GM21576 (cell line): ENCODE measurements at regions not wholly inside any gene's neighbourhood (a gene's known extent, or its start where the extent isn't known, plus 50 kb on each side); places are given as distances from the start of the nearest gene placed in this dataset.

Source experiments
- ATAC-seq: cut with Tn5 transposase; IDR thresholded peaks from one replicate; pipeline ENCODE4 v1.9.1; 2021; ENCODE audit warnings: mild to moderate bottlenecking, moderate library complexity; ENCODE audit not compliant: unreplicated experiment

DNA sequence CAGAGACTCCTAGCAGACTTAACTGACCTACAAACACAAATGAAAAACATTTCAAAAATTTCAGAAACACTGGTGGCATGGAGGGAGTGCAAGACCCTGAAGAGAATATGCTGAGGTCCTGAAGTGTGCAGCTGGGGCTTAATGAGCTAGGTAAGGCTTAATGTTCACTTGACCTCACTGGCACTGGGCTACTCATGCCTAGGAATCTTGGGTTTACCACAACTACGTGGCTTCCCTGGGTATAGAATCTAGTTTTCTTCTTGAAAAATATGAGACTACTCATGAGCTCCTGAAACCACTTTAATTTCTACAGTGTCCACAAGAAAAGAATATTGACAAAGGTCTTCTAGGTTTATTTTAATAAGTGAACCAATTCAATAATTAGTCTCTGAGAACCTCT, 139.8 kb downstream of the HNMT start:
- no peak for ATAC-seq

GRCh38 chr2:138105358-138105757, 141.1 kb downstream of the HNMT start:
- ATAC-seq: no peak

DNA sequence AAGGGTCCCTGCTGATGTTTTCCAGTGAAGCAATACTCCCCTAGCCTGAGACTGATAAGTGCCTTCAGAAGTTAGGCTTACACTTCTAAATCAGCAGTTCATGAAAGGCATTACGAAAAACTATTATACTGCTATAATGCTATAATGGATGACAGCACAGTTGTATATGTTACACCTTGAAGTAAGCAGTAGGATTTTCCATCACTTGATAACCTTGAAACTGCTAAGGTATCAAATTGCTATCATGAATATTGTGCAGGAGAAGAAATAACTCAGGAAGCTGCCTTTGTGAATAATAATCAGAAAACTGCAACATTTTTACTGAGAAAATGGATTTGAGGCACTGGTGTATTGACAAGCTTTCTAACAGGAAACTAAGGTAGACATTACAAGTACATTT, 142.3 kb downstream of the HNMT start:
- ATAC-seq: no peak

- ATAC-seq: no peak
Measured at GRCh38 chr2:138107288-138107687, 143.0 kb downstream of the HNMT start.

GRCh38 chr2:138110453-138111083, 146.3 kb downstream of the HNMT start:
- ATAC-seq: no peak

GRCh38 chr2:138112536-138112935, 148.3 kb downstream of the HNMT start:
- no peak for ATAC-seq

DNA sequence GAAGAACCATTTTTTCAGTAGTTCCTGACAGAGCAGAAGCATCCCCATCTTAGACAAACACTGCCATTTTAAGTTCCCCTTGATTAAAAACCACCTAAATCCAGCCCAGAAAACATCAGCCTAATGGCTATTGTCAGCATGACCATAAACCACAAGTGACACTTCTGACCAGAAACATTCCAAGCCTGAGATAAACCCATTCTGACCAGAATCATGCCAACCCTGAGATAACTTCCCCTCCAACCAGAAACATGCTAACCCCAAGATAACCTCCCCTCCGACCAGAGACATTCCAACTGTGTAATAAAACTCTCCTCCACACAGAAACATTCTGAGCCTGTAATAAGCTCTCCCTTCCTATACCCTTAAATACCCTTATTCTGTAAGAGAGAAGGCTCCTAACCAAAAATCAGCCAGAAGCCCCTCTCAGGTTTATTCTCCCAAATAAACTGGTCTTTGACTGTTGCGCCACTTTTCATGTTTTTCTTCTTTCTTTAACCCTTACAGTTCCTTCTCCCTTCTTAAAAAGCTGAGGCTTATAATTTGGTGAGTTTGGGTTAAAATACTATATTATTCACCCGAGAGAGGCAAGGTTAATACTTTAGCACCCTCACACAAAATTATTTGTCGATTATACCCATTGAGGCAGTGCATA, 149.7 kb downstream of the HNMT start:
- no peak for ATAC-seq

- no peak for ATAC-seq
Measured at GRCh38 chr2:138115666-138116065, 151.4 kb downstream of the HNMT start.

- no peak for ATAC-seq
Measured at GRCh38 chr2:138116456-138116855, 152.2 kb downstream of the HNMT start.

DNA sequence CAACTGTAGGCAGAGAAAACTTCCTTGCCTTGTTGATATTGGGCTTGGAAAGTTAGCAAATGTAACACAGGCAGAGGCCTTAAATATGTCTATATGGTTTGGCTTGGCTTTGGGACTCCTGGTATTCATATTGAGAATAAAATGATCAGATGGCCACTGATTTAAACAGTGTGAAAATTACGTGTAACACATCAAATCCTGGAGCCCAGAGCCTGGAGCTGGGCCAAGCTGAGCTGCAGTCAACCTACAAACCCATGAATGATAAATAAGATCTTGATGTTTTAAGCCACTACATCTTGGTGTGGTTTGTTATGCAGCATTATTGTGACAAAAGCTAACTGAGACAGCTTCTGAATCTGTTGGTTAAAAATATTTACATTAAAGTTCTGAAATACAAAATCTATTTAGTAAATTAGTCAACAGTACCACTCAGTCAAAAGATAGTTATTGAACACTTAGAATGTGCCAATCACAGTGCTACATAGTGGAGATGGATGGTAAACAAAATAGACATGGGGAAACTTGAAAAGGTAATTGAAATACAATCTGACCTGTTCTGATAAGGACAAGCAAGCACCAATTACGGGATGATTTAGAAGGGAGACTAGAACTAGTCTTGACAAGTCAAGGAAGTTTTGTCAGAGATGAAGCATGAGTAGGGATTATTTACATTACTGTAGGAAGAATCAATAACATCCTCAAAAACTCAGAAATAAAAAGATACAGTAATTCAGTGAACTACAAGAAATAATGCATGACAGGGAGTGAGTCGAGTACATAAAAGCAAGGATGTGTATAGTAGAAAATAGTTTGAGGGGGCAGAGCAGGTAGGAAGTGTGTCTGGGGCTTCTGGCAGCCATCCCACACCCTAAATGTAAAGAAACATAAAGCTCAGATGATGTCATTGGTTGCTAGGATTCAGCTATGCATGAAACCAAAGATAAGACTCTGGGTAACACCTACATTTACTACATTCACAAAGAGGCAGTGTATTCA, 157.7 kb downstream of the HNMT start:
- no peak for ATAC-seq

- ATAC-seq: no peak
Measured at GRCh38 chr2:138122891-138123290, 158.6 kb downstream of the HNMT start.

- no peak for ATAC-seq
Measured at GRCh38 chr2:138123741-138124140, 159.5 kb downstream of the HNMT start.

- ATAC-seq: no peak
Measured at GRCh38 chr2:138124521-138124920, 160.2 kb downstream of the HNMT start.

- ATAC-seq: no peak
Measured at GRCh38 chr2:138125306-138126288, 161.3 kb downstream of the HNMT start.

GRCh38 chr2:138132108-138132507, 167.8 kb downstream of the HNMT start:
- ATAC-seq: no peak

- ATAC-seq: no peak
Measured at GRCh38 chr2:138137949-138138348, 173.7 kb downstream of the HNMT start.

DNA sequence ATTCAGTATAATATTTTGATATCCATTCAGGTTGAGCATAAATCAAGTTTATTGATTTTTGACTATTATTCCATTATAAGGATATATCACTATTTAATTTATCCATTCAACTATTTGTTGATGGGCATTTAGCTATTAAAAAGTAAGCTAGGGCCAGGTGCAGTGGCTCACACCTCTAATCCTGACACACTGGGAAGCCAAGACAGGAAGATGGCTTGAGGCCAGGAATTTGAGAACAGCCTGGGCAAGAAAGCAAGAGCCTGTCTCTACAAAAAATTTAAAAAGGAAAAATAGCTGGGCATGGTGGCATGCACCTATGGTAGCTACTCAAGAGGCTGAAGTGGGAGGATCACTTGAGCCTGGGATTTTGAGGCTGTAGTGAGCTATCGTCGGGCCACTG, 183.5 kb downstream of the HNMT start:
- no peak for ATAC-seq

DNA sequence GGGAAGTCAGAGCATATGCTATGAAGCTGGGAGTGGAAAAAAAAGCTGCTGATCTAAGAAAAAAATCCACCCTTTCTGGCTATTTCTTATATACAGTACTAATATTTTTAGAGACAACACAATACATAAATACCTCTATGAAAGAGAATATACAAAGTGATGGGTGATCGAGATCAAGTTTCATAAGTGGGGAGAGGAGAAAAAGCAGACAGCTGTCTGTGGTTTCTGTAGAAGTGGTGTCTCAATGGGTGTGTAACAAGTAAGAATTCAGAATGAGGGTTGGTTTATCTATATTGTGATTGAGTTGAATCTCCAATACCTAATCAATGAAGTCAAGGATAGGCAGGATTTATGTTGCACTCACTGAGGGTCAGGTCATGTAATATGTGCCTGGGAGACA, 191.0 kb downstream of the HNMT start:
- ATAC-seq: no peak

DNA sequence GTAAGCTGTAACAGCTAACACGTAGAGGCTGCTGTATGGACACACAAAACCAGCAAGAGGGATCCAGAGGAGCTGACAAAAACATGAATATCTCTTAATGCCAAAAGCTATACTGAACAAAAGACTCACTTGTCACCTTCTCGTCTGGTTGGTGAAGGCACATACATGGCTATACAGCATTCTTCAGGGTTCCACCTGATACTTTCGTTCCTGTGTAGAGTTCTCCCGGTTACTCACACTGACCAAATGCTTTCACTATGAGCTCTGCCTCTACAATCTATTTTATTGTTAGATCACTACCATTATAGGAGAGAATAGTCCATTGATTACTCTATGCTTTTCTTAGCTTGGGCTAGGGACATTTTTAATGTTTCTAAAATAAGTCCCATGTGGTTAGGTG, 193.1 kb downstream of the HNMT start:
- ATAC-seq: no peak

GRCh38 chr2:138170485-138170884, 206.2 kb downstream of the HNMT start:
- ATAC-seq: no peak

DNA sequence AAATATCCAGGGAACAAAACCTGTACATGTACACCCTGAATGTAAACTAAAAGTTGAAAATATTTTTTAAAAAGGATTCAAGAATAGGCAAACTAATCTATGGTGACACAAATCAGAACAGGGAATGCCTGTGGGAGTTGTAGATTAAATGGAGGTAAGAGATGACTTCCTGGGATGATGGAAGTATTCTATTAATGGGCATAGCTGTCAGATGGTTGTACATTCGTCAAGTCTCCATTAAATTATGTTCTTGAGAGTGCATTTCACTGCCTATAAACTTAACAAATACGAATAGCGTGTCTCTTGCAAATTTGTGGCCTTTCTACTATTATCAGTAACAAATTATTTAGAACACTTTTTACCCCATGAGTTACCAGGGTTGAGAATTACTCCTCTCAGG, 207.0 kb downstream of the HNMT start:
- ATAC-seq: no peak
